Stomach (tissue), 8 donors: ENCODE measurements at regions not wholly inside any gene's neighbourhood (a gene's known extent, or its start where the extent isn't known, plus 50 kb on each side); places are given as distances from the start of the nearest gene placed in this dataset.
A peak's percentile ranks its signal among the peaks of the same experiment; 100 is the strongest.

Experiments
- DNase-seq, 2 donors: peaks; one replicate each; pipeline versions ENCODE4 v3.0.0 to v3.0.0-alpha.2; 2013 to 2019
- H3K27ac ChIP-seq, 5 donors: fragments of 200-600 bp in 4 of 5; sonication (generic) in 4 of 5; one replicate each; pipeline ENCODE4 v1.5.1; 2013 to 2019; ENCODE audit warnings: mild to moderate bottlenecking in 1 of 5, moderate library complexity in 1 of 5
- H3K27me3 ChIP-seq, 3 donors: fragments of 200-600 bp; sonication (generic); one replicate each; pipeline ENCODE4 v1.5.1; 2017 to 2019; ENCODE audit warnings: mixed run types in 1 of 3
- H3K36me3 ChIP-seq, 4 donors: fragments of 200-600 bp; sonication (generic); 1 replicate in 3 of 4; 2 replicates in 1 of 4; pipeline ENCODE4 v1.5.1; 2016 to 2019
- H3K4me1 ChIP-seq, 4 donors: fragments of 200-600 bp; sonication (generic); one replicate each; pipeline ENCODE4 v1.5.1; 2016 to 2019
- H3K4me3 ChIP-seq, 4 donors: fragments of 200-600 bp; sonication (generic) in 3 of 4; one replicate each; pipeline ENCODE4 v1.5.1; 2016 to 2019; ENCODE audit warnings: mild to moderate bottlenecking in 1 of 4
- H3K9me3 ChIP-seq, 4 donors: fragments of 200-600 bp; sonication (generic); one replicate each; pipeline ENCODE4 v1.5.1; 2016 to 2019
- CTCF ChIP-seq, 7 experiments: fragments of 450-650 bp in 4 of 7; fragments of 200-600 bp in 3 of 7; sonication (generic) in 3 of 7; IDR thresholded peaks; one replicate each; pipeline ENCODE4 v1.5.1; 2016 to 2019; ENCODE audit warnings: antibody characterized with exemption in 7 of 7, control low read depth in 2 of 7, mild to moderate bottlenecking in 1 of 7
- EP300 ChIP-seq: sonication (generic); formaldehyde crosslinking; IDR thresholded peaks from one replicate; pipeline ENCODE4 v1.6.1; 2017; ENCODE audit warnings: antibody characterized with exemption
- POLR2A ChIP-seq, 4 donors: fragments of 450-650 bp; IDR thresholded peaks; one replicate each; pipeline ENCODE4 v1.6.1; 2016; ENCODE audit warnings: antibody characterized with exemption in 4 of 4, control low read depth in 2 of 4, mild to moderate bottlenecking in 1 of 4, moderate library complexity in 1 of 4
- POLR2AphosphoS5 ChIP-seq, 3 donors: sonication (generic); formaldehyde crosslinking; IDR thresholded peaks; one replicate each; pipeline ENCODE4 v1.6.1; 2016; ENCODE audit warnings: antibody characterized with exemption in 3 of 3
- WGBS, 5 donors: extraction: QIAGEN DNeasy Blood & Tissue Kit in 3 of 5; methylation state at CpG; one replicate each; pipeline versions ENCODE4 v1.1.5 to v1.1.7; 2013 to 2018; 5-methylcytosine and 5-hydroxymethylcytosine counted together
- intact Hi-C: fragments of 100-400 bp; cut with DNase I; formaldehyde crosslinking; loops from one replicate; pipeline ENCODE4 v1.15.1; 2023; ENCODE audit warnings: low total_unique reads
- donor health status: healthy with polysubstance abuse.
- donor health status: Bipolar disorder and iron deficiency.
- donor health status: healthy.

GRCh38 chr14:76929927-76930326 is 98.6 kb downstream of the IRF2BPL start:
- intact Hi-C loops = no loop called here
- Histone ChIP-seq H3K27ac (no peak overlapping the region), H3K9me3 (no peaks in the 10 kb centered on the region), H3K36me3 (no peaks in the 10 kb centered on the region), H3K4me3 (no peak overlapping the region), H3K27me3 (no peaks in the 10 kb centered on the region), H3K4me1 (peaks cover 0 to 22% (median 12%) of the 10 kb centered on the region in 4 donors)
- DNase-seq = peak in 1 of 2 donors; percentile 71
- TF ChIP-seq POLR2AphosphoS5 (IDR thresholded peaks at IDR 0.05) (no peak), POLR2A (IDR thresholded peaks at IDR 0.05) (no peak)
- 50 to 70% (median 62%) methylated on average over 8 of the region's 8 CpGs for WGBS, 5 donors

GRCh38 chr14:76927971-76928700 is 100.4 kb downstream of the IRF2BPL start:
- peaks cover 0 to 31% (median 12%) of the 10 kb centered on the region in 4 donors for H3K4me1 ChIP-seq
- intact Hi-C loops = no loop called here
- WGBS, 5 donors = 73 to 83% (median 80%) methylated on average over 8 of the region's 8 CpGs
- H3K4me3 ChIP-seq = no peak overlapping the region
- no peaks in the 10 kb centered on the region for H3K9me3 ChIP-seq
- H3K27me3 ChIP-seq = no peaks in the 10 kb centered on the region
- no peak for TF ChIP-seq EP300
- no peak overlapping the region for H3K27ac ChIP-seq
- DNase-seq = no peak
- no peaks in the 10 kb centered on the region for H3K36me3 ChIP-seq

GRCh38 chr14:76926521-76927251 is 100.5 kb downstream of the LRRC74A start:
- 47 to 71% (median 64%) methylated on average over 7 of the region's 7 CpGs for WGBS, 5 donors
- Histone ChIP-seq H3K27ac (no peak overlapping the region), H3K4me1 (peaks cover 0 to 36% (median 14%) of the 10 kb centered on the region in 4 donors)

GRCh38 chr14:76925097-76925441 is 98.9 kb downstream of the LRRC74A start:
- TF ChIP-seq CTCF (IDR thresholded peaks at IDR 0.05) (no peak), POLR2A (IDR thresholded peaks at IDR 0.05) (no peak)
- no peak for DNase-seq
- no peaks in the 10 kb centered on the region for H3K27me3 ChIP-seq
- 70 to 84% (median 76%) methylated on average over 9 of the region's 9 CpGs for WGBS, 5 donors
- no peaks in the 10 kb centered on the region for H3K9me3 ChIP-seq
- H3K36me3 ChIP-seq = no peaks in the 10 kb centered on the region
- intact Hi-C loops = no loop called here
- no peak overlapping the region for H3K27ac ChIP-seq
- no peak overlapping the region for H3K4me3 ChIP-seq
- peaks cover 10 to 48% (median 26%) of the 10 kb centered on the region in 4 donors for H3K4me1 ChIP-seq

More at GRCh38 chr14:76926521-76927251, 100.5 kb downstream of the LRRC74A start:
- Histone ChIP-seq H3K4me3 (no peak overlapping the region), H3K36me3 (no peaks in the 10 kb centered on the region), H3K9me3 (no peaks in the 10 kb centered on the region), H3K27me3 (no peaks in the 10 kb centered on the region)
- DNase-seq = peak in 1 of 2 donors; percentile 93
- intact Hi-C loops = no loop called here
- TF ChIP-seq EP300 (no peak), POLR2AphosphoS5 (IDR thresholded peaks at IDR 0.05) (no peak), POLR2A (IDR thresholded peaks at IDR 0.05) (no peak), CTCF (IDR thresholded peaks at IDR 0.05) (no peak)

- TF ChIP-seq POLR2A (IDR thresholded peaks at IDR 0.05) (no peak), POLR2AphosphoS5 (IDR thresholded peaks at IDR 0.05) (no peak), CTCF (IDR thresholded peaks at IDR 0.05) (no peak)
- H3K27me3 ChIP-seq = no peaks in the 10 kb centered on the region
- peak in 1 of 2 donors; percentile 90 for DNase-seq
- no peaks in the 10 kb centered on the region for H3K9me3 ChIP-seq
- WGBS, 5 donors = 50 to 64% (median 56%) methylated on average over 10 to 15 of the region's 15 CpGs
- H3K4me1 ChIP-seq = peaks cover 15 to 48% (median 31%) of the 10 kb centered on the region in 4 donors
- intact Hi-C loops = no loop called here
- H3K36me3 ChIP-seq = no peaks in the 10 kb centered on the region
- H3K4me3 ChIP-seq = no peak overlapping the region
- H3K27ac ChIP-seq = no peak overlapping the region
Observed at GRCh38 chr14:76924371-76925096, 98.3 kb downstream of the LRRC74A start.
